Neural cell (in vitro differentiated cells): ENCODE measurements at regions not wholly inside any gene's neighbourhood (a gene's known extent, or its start where the extent isn't known, plus 50 kb on each side); places are given as distances from the start of the nearest gene placed in this dataset.

Source experiments
- H2AFZ ChIP-seq: fragments of 200-600, 300-800 bp; sonication (generic), shearing (Covaris generic); 2 replicates; pipeline ENCODE4 v1.6.0; 2014; ENCODE audit warnings: low read depth, mild to moderate bottlenecking, antibody characterized with exemption, low read length, moderate library complexity
- H3F3A ChIP-seq: fragments of 200-600 bp; shearing (Covaris generic); 2 replicates; pipeline ENCODE4 v1.6.1; 2016; ENCODE audit warnings: mild to moderate bottlenecking, moderate library complexity, mixed read lengths, antibody characterized with exemption, low read length; ENCODE audit not compliant: insufficient read depth, poor library complexity, severe bottlenecking
- H3K27ac ChIP-seq: fragments of 200-600, 300-800 bp; sonication (generic), shearing (Covaris generic); 2 replicates; pipeline ENCODE4 v1.5.1; 2014; ENCODE audit warnings: mild to moderate bottlenecking, low read length, moderate library complexity
- H3K27me3 ChIP-seq: fragments of 300-800, 200-600 bp; sonication (generic), shearing (Covaris generic); 2 replicates; pipeline ENCODE4 v1.6.0; 2014; ENCODE audit warnings: mild to moderate bottlenecking, low read depth, low read length, moderate library complexity; ENCODE audit not compliant: insufficient read depth
- H3K36me3 ChIP-seq: fragments of 300-800, 200-600 bp; sonication (generic), shearing (Covaris generic); 2 replicates; pipeline ENCODE4 v1.5.1; 2014; ENCODE audit warnings: mild to moderate bottlenecking, antibody characterized with exemption, low read length, moderate library complexity; ENCODE audit not compliant: insufficient read depth
- H3K4me2 ChIP-seq: fragments of 300-800, 200-600 bp; sonication (generic), shearing (Covaris generic); 2 replicates; pipeline ENCODE4 v1.6.0; 2014; ENCODE audit warnings: mild to moderate bottlenecking, low read length
- H3K4me3 ChIP-seq: fragments of 300-800, 200-600 bp; sonication (generic), shearing (Covaris generic); 2 replicates; pipeline ENCODE4 v1.5.1; 2014; ENCODE audit warnings: mild to moderate bottlenecking, low read length, moderate library complexity
- H3K79me2 ChIP-seq: fragments of 200-600 bp; shearing (Covaris generic); replicated peaks from 2 replicates; pipeline ENCODE4 v1.6.0; 2014; ENCODE audit warnings: mild to moderate bottlenecking, low read length, moderate library complexity; ENCODE audit not compliant: insufficient read depth
- H3K9ac ChIP-seq: fragments of 300-800, 200-600 bp; sonication (generic), shearing (Covaris generic); 2 replicates; pipeline ENCODE4 v1.6.1; 2016; ENCODE audit warnings: mild to moderate bottlenecking, low read length, mixed read lengths
- H3K9me2 ChIP-seq: fragments of 200-600 bp; shearing (Covaris generic); 2 replicates; pipeline ENCODE4 v1.6.1; 2016; ENCODE audit warnings: mild to moderate bottlenecking, low read length, mixed read lengths; ENCODE audit not compliant: insufficient read depth
- H3K9me3 ChIP-seq: fragments of 200-600, 300-800 bp; sonication (generic), shearing (Covaris generic); 2 replicates; pipeline ENCODE4 v1.6.1; 2016; ENCODE audit warnings: mild to moderate bottlenecking, mixed run types, low read length, moderate library complexity, mixed read lengths
- H4K20me1 ChIP-seq: fragments of 200-600 bp; shearing (Covaris generic); 2 replicates; pipeline ENCODE4 v1.6.1; 2016; ENCODE audit warnings: mild to moderate bottlenecking, mixed run types; ENCODE audit not compliant: insufficient read depth
- CTCF ChIP-seq: fragments of 450-650 bp; IDR thresholded peaks from 2 replicates; pipeline ENCODE4 v1.5.1; 2014; ENCODE audit warnings: antibody characterized with exemption, mild to moderate bottlenecking, moderate library complexity; ENCODE audit not compliant: poor library complexity, severe bottlenecking
- EP300 ChIP-seq: fragments of 450-650 bp; conservative IDR thresholded peaks from 2 replicates; pipeline ENCODE4 v1.6.1; 2014; ENCODE audit warnings: antibody characterized with exemption, mild to moderate bottlenecking, moderate library complexity; ENCODE audit not compliant: poor library complexity, severe bottlenecking
- EZH2 ChIP-seq: fragments of 200-600, 300-800 bp; shearing (Covaris generic), sonication (generic); IDR thresholded peaks from 2 replicates; pipeline ENCODE4 v1.6.1; 2014; ENCODE audit warnings: antibody characterized with exemption, low read length, borderline replicate concordance, mild to moderate bottlenecking; ENCODE audit not compliant: insufficient read depth, poor library complexity, severe bottlenecking
- MXI1 ChIP-seq: fragments of 450-650 bp; conservative IDR thresholded peaks from 2 replicates; pipeline ENCODE4 v1.6.1; 2014; ENCODE audit warnings: antibody characterized with exemption, mild to moderate bottlenecking; ENCODE audit not compliant: poor library complexity, severe bottlenecking
- POLR2AphosphoS5 ChIP-seq: IDR thresholded peaks from 2 replicates; pipeline ENCODE4 v1.6.1; 2012
- RAD21 ChIP-seq: fragments of 450-650 bp; conservative IDR thresholded peaks from 2 replicates; pipeline ENCODE4 v1.6.1; 2014; ENCODE audit warnings: antibody characterized with exemption, mild to moderate bottlenecking, moderate library complexity
- REST ChIP-seq: IDR thresholded peaks from 2 replicates; pipeline ENCODE4 v1.6.1; 2012; ENCODE audit warnings: borderline replicate concordance
- SMC3 ChIP-seq: fragments of 450-650 bp; conservative IDR thresholded peaks from 2 replicates; pipeline ENCODE4 v1.6.1; 2014; ENCODE audit warnings: antibody characterized with exemption, mild to moderate bottlenecking, moderate library complexity; ENCODE audit not compliant: poor library complexity
- TAF1 ChIP-seq: IDR thresholded peaks from 2 replicates; pipeline ENCODE4 v1.6.1; 2012; ENCODE audit warnings: low read depth

- Histone ChIP-seq H3K4me2 (no peak overlapping the region), H4K20me1 (no peaks in the 10 kb centered on the region), H3K27me3 (no peaks in the 10 kb centered on the region), H2AFZ (no peak overlapping the region), H3K79me2 (no peaks in the 10 kb centered on the region), H3F3A (no peaks in the 10 kb centered on the region), H3K9me2 (no peaks in the 10 kb centered on the region), H3K9me3 (no peaks in the 10 kb centered on the region), H3K36me3 (no peaks in the 10 kb centered on the region), H3K27ac (no peak overlapping the region), H3K4me3 (no peak overlapping the region), H3K9ac (no peak overlapping the region)
- TF ChIP-seq RAD21 (no peak), REST (no peak), EP300 (no peak), TAF1 (no peak), CTCF (no peak), SMC3 (no peak), POLR2AphosphoS5 (no peak), EZH2 (no peak), MXI1 (no peak)
These were observed 153.8 kb upstream of the UBL3 start for GRCh38 chr13:30004204-30004603.

- no peak for TF ChIP-seq TAF1
- no peak for TF ChIP-seq SMC3
- no peak for TF ChIP-seq CTCF
- TF ChIP-seq RAD21 = no peak
- no peak for TF ChIP-seq POLR2AphosphoS5
- no peak for TF ChIP-seq REST
- TF ChIP-seq EZH2 = no peak
- Histone ChIP-seq H3K36me3 (no peaks in the 10 kb centered on the region), H3K27ac (no peak overlapping the region), H3K4me3 (no peak overlapping the region), H3K4me2 (no peak overlapping the region), H3K79me2 (no peaks in the 10 kb centered on the region), H3K9ac (no peak overlapping the region), H3K9me3 (no peaks in the 10 kb centered on the region), H2AFZ (no peak overlapping the region), H4K20me1 (no peaks in the 10 kb centered on the region), H3K27me3 (no peaks in the 10 kb centered on the region), H3K9me2 (no peaks in the 10 kb centered on the region), H3F3A (no peaks in the 10 kb centered on the region)
These were observed 152.2 kb upstream of the UBL3 start for GRCh38 chr13:30002577-30002976.
